CD4-positive, alpha-beta T cell treated with Interleukin-21 for 1 hour (primary cell): ENCODE measurements at regions not wholly inside any gene's neighbourhood (a gene's known extent, or its start where the extent isn't known, plus 50 kb on each side); places are given as distances from the start of the nearest gene placed in this dataset.
"Not testable (repeated sequence)": the region's sequence is repeated elsewhere in the genome, so short reads cannot be mapped to it uniquely, and the experiment has no call there.

Experiments
- DNase-seq: peaks from one replicate; pipeline ENCODE4 v3.0.0-alpha.2; 2020

DNA sequence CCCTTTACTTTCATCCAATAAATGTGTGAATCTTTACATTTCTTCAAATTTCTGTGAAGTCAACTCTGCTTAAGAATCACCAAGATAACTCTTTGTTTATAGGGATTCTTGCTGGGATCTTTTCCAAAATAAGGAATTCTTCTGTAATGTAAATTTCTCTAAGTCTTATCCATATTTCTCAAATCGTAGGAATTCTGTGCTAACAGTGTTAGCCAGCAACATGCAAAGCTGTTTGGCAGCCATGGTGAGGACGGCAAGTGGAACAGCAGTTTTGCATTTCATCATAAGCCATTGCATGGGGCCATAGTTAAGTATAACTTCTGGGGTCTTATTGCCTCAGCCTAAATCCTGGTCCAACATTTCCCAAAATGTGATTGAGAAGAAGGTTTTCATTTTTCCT, 310.5 kb upstream of the PRR16 start:
- DNase-seq = no peak

DNA sequence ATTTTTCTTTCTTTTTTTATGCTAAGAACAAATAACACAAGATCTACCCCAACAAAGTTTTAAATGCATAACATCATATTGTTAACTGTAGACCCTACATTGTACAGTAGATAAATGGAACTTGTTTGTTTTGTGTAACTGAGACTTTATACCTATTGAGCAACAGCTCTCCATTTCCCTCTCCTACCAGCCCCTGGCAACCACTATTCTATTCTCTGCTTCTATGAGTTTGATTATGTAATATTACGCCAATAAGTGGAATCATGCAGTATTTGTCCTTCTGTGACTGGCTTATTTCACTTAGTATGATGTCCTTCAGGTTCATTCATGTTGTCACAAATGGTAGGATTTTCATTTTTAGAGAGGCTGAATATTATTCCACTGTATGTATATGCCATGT, 308.2 kb upstream of the PRR16 start:
- DNase-seq = no peak

DNA sequence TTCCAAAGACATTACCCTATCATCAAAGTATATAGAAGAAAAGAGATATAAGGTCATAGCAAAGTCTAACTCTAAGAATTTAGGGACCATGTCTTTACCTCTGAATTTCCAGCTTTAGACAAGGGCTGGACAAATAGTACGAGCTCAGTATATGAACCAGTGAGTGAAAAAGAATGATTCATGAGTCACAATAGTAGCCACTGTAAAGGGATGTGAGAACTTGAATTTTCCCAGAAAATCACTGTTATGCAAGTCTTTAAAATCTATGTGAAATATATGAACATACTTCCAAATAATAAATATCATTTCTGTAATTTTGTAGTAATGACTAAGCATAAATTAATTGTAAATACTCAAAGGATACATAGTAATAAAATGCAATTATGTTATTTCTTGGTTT, 305.9 kb upstream of the PRR16 start:
- DNase-seq = no peak

DNA sequence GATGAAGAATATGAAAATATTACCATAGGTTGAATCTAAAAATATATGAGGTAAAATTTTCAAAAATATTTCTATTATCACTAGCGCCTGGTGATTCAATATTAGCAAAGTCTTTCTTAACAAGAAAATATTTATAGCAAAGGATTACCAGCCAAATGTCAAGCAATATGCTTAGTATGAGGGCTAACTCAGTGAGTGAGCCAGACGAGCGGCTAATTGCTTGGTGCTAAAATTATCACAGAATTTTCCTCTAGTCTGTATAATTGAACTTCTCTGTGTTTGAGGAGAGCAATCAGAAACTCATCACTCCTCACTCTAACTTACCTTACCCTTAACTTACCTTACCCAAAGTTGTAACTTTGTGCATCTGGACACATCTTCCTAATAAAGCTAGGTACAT, 304.9 kb upstream of the PRR16 start:
- no peak for DNase-seq

DNA sequence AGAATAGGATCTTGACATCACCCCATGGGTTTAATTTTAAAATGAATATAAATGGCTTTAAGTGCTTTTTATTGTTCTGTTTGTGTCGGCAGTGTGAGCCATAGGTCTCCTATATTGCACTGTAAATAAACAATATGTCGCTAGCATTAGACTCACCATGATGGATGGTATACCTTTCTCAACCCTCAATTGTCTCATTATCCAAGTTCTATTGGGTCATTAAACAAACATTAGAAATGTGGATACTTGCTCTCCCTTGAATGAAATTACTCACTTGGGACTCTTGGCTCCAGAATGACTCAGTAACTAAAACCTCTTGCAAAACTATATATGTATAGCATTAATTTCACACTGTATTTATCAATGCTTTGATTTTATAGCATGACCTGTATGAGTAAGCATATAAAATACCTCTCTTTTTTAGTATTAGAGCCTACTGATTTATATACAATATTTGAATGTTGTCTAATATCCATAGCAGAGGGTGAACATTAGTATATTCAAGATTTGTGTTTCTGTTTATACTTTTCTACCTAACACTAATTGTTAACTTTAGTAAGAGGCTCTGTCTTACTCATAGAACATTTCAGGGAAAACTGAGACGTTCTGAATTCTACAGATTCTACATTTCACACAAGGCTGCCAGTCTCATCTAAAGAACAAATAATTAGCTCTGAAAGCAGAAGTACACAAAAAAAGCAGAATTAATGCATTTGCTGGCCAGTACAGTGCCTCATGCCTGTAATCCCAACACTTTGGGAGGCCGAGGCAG, 303.8 kb upstream of the PRR16 start:
- DNase-seq = no peak

DNA sequence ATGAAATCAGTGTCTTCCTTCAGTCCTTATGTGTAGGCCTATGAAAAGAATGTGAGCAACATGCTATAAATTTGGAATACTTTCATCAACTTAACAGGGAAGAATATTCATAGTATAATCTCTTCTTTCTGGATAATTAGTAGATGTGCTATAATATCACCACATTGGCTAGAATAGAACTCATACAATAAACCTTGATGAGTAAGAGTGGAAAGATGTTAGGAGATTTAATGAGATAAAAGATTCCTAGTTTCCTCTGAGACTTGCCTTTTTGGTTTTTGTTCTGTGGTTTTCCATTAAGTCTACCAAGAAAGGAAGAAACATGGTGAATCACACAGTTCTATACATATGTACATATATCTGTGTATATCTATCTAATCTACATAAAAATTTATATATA, 301.8 kb upstream of the PRR16 start:
- no peak for DNase-seq

DNA sequence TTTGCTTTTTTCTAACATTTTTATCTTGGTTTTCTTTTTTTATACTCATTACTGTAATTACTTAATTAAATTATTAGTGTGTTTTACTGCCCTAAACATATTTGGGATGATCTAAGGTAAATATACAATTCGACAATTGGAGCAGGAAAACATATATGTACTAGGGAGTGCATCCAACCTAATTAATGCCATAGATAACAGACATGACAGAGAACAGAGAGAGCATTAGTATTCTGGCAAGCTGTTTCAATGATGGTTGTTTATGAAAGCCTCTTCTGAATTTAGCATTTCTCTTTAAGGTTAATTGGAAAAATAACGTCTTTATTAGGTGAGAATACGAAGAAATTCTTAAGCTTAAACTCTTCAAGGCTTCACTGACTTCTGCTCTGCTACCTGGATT, 300.1 kb upstream of the PRR16 start:
- DNase-seq = no peak

DNA sequence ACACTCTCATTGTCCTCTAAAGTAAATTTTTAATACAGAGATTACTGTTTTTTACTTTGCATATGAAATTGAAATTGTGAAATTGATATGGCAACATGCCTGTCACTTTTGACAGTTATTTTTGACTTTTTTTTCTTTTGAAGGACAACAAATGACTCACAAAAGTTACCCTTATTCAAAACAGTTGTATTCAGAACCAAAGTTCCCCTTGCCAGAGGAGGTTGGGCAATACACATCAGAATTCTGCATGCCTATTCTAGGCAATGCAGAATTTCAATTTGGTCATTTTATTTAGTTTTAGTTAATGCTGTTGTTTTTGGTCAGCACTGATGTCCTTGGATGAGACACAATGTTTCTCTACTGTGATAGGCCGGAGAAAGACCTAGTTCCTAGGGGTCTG, 299.1 kb upstream of the PRR16 start:
- DNase-seq = no peak

DNA sequence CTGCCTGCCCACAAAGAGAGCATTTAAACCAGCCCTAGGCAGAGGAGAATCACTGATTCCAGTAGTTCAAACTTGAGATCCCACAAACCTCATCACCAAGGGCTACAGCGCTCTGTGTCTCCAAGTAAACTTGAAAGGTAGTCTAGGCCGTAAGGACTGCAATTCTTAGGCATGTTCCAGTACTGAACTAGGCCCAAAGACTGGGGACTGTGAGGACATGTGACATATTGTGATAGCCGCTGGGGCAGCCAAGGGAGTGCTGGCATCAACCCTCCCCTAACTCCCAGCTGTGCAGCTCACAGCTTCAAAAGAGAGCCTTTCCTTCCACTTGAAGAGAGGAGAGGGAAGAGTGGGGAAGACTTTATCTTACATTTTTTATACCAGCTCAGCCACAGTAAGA, 291.0 kb upstream of the PRR16 start:
- DNase-seq = no peak

DNA sequence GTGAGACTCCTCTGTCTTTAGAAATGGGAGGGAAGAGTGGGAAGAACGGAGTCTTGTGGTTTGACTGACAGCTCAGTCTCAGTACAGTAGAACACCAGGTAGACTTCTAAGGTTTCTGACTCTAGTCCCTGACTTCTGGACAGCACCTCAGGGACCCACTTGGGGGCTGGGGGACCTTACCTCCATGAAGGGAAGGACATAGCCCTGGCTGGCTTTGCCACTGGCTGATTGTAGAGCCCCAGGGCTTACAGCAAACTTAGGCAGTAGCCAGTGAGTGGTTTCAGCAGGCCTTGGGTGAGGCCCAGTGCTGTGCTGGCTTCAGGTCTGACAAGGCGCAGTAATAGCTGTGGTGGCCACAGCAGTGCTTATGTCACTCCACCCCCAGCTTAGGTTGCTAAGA, 290.0 kb upstream of the PRR16 start:
- DNase-seq = no peak

DNA sequence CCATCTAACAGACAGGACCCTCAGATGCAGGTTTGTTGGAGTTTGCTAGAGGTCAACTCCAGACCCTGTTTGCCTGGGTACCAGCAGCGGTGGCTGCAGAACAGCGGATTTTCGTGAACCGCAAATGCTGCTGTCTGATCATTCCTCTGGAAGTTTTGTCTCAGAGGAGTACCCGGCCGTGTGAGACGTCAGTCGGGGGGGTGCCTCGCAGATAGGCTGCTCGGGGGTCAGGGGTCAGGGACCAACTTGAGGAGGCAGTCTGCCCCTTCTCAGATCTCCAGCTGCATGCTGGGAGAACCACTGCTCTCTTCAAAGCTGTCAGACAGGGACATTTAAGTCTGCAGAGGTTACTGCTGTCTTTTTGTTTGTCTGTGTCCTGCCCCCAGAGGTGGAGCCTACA, 282.9 kb upstream of the PRR16 start:
- not testable (repeated sequence) for DNase-seq

DNA sequence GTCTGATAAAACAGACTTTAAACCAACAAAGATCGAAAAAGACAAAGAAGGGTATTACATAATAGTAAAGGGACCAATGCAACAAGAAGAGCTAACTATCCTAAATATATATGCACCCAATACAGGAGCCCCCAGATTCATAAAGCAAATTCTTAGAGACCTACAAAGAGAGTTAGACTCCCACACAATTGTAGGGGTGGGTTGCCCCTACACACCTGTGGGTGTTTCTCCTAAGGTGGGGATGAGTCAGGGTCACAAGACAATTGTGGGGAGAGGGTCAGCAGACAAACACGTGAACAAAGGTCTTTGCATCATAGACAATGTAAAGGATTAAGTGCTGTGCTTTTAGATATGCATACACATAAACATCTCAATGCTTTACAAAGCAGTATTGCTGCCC, 269.4 kb upstream of the PRR16 start:
- DNase-seq = not testable (repeated sequence)

DNA sequence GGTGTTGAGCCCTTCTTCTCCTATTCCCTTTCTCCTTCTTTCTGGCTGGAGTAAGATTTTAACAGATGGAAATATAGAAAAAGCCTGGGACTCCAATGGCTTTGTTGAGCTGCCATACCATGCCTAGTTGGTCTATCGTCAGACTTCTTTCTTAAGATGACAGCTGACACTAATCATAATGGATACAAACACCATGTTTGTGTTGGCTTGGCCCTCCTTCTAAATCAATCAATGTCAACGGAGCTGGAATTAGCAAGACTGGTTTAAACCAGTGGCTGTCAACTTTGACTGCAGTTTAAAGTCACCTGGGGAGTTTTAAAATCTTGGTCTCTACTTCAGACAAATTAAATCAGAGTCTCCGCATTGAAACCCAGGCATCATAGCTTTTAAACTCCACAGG, 264.5 kb upstream of the PRR16 start:
- DNase-seq = no peak

DNA sequence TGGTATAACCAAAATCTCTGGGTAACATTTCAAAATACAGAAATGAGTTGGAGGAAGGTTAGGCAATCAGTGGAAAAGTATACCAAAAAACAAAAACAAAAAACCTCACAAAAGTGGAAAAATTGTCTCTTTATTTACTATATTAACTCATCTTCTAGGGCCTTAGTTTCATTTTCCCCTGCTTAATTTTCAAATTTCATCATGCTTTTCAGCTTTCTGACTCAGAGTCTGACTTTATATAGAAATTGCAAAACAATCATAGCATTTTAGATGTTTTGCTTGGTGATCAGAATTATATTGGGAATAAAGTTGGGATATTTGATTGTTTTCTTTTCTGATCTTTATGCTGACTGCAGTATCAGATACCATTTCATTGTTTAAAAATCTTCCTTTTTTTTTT, 257.0 kb upstream of the PRR16 start:
- no peak for DNase-seq

DNA sequence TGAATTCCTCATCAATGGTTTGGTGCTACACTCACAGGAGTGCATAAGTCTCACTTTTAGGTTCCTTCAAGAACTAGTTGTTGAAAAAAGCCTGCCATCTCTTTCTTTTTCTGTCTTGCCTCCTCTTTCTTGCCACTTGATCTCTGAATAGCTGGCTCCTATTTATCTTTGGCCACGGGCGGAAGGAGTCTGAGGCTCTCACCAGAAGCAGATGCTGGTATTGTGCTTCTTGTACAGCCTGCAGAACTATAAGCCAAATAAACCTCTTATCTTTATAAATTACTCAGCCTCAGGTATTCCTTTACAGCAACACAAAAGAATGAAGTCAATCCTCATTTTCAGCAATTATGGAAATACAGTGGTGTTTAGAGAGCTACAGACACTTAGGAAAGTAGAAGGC, 247.1 kb upstream of the PRR16 start:
- no peak for DNase-seq

DNA sequence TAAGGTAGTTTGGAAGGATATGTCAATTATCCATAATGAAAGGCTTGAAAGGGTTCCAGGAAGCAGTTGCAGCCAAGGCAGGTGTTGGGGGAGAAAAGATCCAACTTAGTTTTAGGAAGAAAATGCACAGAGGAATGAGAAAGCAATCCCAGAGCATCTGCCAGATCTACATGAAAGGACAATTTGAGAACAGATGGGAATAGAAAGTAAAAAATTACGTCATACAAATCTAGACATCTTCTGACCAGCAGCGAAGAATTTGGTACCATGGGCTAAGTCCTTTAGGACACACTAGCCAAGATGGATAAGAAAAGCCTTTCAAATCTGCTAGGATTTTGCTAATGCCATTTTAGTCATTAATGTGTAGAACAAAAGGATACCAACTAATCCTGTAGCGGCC, 244.1 kb upstream of the PRR16 start:
- no peak for DNase-seq

DNA sequence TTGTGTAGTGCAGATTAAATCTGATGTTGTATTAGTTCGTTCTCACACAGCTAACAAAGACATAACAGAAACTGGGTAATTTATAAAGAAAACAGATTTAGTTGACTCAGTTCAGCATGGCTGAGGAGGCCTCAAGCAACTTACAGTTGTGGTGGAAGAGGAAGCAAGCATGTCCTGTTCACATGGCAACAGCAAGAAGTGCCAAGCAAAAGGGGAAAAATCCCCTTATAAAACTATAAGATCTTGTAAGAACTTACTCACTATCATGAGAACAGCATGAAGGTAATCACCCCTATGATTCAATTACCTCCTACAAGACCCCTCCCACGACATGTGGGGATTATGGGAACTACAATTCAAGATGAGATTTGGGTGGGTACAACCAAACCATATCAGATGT, 238.6 kb upstream of the PRR16 start:
- DNase-seq = no peak

DNA sequence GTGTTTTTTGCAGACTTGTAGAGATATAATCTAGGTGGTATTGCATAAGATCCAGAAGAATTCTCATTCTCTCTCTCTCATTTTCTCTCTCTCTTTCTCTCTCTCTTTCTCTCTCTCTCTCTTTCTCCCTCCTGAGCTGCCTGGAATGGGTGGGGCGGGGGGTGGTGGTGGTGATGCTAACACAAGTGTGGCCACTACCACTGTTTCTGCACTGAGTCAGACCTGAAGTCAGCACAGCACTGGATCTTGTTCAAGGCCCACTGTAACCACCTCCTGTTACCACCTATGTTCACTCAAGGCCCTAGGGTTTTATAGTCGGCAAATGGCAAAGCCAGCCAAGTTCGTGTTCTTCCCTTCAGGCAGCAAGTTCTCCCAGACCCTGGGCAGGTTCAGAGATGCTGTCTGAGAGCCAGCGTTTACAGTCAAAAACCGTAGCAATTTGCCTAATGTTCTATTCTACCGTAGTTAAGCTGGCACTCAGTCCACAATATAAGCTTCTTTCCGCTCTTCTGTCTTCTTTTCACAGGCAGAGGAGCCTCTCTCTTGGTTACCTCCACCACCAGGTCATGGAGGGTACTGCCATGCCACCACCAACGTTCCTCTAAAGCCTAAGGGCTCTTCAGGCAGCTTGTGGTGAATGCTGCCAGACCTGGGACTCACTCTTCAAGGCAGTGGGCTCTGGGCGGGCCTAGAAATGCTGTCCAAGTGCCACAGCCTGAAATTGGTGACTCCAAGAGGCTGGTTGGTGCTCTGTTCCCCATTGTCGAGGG, 235.7 kb upstream of the PRR16 start:
- no peak for DNase-seq

DNA sequence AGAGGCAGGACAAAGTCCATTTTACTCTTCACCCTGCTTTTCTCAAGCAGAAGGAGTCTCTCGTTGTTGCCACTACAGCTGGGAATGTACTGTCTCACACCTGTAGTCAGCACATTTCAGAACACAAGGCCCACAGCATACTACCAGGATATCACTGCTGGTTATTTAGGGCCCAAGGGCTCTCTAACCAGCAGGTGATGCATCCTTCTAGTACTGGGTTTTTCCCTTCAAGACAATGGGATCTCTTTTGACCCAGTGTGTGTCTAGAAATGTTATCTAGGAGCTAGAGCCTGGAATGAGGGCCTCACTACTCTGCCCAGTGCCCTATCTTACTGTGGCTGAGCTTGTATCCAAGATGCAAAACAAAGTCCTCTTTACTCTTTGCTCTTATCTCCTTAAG, 235.1 kb upstream of the PRR16 start:
- no peak for DNase-seq

DNA sequence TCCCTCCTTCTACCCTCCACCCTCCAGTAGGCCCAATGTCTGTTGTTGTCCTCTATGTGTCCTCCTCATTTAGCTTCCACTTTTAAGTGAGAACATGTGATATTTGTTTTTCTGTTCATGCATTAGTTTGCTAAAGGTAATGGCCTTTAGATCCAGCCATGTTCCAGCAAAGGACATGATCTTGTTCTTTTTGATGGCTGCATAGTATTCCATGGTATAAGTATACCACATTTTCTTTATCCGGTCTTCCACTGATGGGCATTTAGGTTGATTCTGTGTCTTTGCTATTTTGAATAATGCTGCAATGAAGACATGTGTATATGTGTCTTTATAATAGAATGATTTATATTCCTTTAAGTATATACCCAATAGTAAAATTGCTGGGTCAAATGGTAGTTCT, 232.5 kb upstream of the PRR16 start:
- DNase-seq = no peak

DNA sequence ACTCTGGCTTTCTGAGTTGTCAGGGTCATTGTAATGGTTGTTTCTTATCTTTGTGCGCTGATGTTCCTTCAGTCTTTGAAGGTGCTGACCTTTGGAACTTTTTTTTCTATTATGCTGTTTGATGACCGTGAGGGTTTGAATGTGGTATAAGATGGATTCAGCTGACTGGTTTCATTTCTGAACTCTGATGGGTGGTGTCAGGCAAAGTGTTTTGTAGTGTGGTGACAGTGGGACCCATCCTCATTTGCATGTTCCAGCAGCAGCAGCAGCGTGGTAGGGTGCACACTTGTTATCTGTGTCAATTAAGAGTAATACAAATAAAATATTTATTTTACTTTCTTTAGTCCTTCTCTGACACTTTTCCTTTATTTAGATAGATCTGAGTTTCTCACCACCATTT, 227.7 kb upstream of the PRR16 start:
- no peak for DNase-seq

DNA sequence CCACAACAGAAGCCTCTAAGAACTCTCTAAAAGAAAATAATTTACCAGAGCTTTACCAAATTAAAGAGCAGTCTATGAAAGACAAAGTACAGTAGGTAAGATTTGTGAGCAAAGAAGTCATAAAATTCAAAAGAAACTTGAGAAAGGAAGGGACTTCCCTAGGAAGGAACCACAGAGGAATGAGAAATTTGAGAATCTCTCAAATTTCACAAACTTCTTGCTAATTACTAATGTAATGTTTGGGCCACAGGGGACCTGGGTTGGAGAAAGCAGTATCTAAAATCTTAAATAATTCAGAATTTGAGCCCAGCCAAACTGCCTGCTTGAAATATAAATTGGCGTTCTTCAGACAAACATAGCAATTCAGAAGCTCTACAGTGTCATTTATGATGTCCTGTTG, 225.0 kb upstream of the PRR16 start:
- DNase-seq = no peak

DNA sequence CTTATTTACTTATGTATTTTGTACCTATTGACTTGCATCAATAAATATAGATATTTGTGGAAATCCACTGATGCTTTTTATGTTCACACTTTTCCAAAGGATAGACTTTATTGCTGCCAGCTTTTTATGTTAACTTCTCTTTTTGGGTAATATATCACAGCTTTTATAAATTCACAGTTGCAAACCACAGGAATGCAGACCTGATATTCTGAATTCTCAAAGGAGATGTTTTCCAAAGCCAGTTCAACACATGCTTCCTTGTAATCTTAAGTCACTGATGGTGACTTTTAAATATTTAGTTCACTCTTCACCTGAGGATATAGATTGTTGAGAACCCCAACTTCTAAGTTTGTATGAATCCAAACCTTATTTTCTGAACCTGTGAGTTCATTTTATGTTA, 223.4 kb upstream of the PRR16 start:
- no peak for DNase-seq

DNA sequence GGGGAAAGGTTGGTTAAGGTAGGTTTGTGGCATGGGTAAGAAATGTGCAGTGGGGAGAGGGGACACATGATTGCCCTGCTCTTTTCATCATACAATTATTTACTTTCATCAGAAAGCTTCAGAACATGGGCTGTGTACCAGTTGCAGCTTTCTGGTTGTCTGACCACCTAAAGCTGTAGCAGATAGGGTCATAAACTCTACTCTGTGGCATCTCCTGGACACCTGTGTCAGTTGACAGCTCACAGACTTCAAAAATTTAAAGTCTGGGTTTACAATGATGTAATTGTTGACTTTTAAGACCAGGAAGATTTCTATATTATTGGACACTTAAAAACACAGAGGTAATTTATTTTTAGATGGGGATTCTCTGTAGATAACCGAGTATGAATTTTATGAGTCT, 222.7 kb upstream of the PRR16 start:
- DNase-seq = no peak

DNA sequence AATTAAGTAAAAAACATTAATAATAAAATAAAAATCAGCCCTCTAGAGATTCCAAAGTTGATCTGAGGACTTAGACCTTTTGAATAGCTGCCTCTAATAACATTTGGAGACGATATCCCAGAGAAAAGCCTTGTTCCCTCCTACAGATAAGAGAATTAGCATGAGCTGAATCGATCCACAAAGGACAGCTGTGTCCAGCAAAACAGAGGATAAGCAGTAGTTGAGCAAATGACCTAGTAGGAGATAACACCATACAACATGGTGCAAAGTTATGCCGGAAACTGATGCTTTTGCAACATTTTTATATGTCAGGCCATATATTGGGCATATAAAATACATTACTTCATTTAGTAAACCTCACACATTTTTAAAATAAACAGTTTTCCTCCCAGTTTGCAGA, 212.2 kb upstream of the PRR16 start:
- no peak for DNase-seq
